ENCODE measurements at regions not wholly inside any gene's neighbourhood (a gene's known extent, or its start where the extent isn't known, plus 50 kb on each side); places are given as distances from the start of the nearest gene placed in this dataset.

DNA sequence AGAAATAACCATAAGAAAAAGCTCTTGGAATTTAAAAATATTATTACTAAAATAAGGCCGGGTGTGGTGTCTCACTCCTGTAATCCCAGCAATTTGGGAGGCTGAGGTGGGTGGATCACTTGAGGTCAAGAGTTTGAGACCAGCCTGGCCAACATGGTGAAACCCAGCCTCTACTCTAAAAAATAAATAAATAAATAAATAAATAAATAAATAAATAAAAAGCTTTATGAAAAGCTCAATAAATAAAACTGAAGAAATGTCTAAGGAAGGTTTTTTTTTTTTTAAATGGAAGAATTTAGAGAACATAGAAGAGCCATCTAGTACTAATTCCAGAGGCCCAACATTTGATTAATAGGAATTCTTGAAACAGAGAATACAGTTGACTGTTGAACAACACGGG lies 249.1 kb upstream of the PROX1 start:
- H3K9me2 ChIP-seq (ENCODE audit: low read depth, low read length) = no peaks in the 10 kb centered on the region
- no peak overlapping the region for H3K27ac ChIP-seq (ENCODE audit: low read depth, low read length, poor library complexity, severe bottlenecking)
- no peaks in the 10 kb centered on the region for H3K4me1 ChIP-seq (ENCODE audit: insufficient read depth, low read length, severe bottlenecking)
- no peaks in the 10 kb centered on the region for H3K9me3 ChIP-seq (ENCODE audit: low read length)
- H3K4me2 ChIP-seq (ENCODE audit: low read length) = no peak overlapping the region
- TF ChIP-seq, protein P1, sequence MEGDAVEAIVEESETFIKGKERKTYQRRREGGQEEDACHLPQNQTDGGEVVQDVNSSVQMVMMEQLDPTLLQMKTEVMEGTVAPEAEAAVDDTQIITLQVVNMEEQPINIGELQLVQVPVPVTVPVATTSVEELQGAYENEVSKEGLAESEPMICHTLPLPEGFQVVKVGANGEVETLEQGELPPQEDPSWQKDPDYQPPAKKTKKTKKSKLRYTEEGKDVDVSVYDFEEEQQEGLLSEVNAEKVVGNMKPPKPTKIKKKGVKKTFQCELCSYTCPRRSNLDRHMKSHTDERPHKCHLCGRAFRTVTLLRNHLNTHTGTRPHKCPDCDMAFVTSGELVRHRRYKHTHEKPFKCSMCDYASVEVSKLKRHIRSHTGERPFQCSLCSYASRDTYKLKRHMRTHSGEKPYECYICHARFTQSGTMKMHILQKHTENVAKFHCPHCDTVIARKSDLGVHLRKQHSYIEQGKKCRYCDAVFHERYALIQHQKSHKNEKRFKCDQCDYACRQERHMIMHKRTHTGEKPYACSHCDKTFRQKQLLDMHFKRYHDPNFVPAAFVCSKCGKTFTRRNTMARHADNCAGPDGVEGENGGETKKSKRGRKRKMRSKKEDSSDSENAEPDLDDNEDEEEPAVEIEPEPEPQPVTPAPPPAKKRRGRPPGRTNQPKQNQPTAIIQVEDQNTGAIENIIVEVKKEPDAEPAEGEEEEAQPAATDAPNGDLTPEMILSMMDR (IDR thresholded peaks at IDR 0.05; ENCODE audit: low read length) = no peak
- no peak for TF ChIP-seq EZH2 (IDR thresholded peaks at IDR 0.05; ENCODE audit: borderline replicate concordance, low read length)
- H3K9ac ChIP-seq (ENCODE audit: low read length) = no peak overlapping the region
- H3K36me3 ChIP-seq (ENCODE audit: insufficient read depth, low read length) = no peaks in the 10 kb centered on the region
- 0 out of 2 replicates have a peak, but pooled peaks cover 3% of the 10 kb centered on the region for H3K27me3 ChIP-seq (ENCODE audit: insufficient read depth, low read length)
- H3K4me3 ChIP-seq (ENCODE audit: low read depth, low read length, poor library complexity, severe bottlenecking) = no peak overlapping the region
- no peaks in the 10 kb centered on the region for H3F3A ChIP-seq (ENCODE audit: insufficient read depth, low read length)
- no peaks in the 10 kb centered on the region for H4K20me1 ChIP-seq (ENCODE audit: insufficient read depth, low read length)
- no peak overlapping the region for H2AFZ ChIP-seq (ENCODE audit: low read length)
- no peaks in the 10 kb centered on the region for H3K79me2 ChIP-seq (ENCODE audit: insufficient read depth, low read length)

DNA sequence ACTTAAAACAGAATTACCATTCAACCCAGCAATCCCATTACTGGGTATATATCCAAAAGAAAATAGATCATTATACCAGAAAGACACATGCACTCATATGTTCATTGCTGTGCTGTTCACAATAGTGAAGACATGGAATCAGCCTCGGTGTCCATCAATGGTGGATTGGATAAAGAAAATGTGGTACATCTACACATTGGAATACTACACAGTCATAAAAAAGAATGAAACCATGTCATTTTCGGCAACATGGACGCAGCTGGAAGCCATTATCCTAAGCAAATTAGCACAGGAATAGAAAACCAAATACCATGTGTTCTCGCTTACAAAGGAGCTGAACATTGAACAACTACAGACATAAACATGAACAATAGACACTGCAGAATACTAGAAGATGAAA lies 244.8 kb upstream of the PROX1 start:
- H4K20me1 ChIP-seq (ENCODE audit: insufficient read depth, low read length) = no peaks in the 10 kb centered on the region

DNA sequence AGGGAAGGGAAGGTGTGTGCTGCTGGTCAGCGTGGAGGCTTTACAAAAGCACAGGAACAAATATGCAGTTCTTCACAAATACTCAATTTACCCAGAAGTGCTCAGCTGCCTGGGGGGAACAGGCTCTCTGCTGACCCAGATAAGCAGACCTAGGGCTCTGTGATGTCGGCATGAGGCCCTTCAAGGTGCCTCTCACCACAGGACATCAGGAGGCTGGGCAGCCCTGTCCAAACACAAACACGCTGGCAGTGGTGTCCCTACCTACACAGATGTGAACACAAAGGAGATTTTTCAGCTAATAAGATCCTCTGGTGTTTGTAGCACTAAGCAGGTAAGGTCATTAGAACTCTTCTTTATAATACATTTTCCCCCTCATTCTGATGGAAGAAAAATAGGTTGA lies 243.0 kb upstream of the PROX1 start:
- H3F3A ChIP-seq (ENCODE audit: insufficient read depth, low read length) = no peaks in the 10 kb centered on the region
- no peaks in the 10 kb centered on the region for H4K20me1 ChIP-seq (ENCODE audit: insufficient read depth, low read length)
- no peaks in the 10 kb centered on the region for H3K9me2 ChIP-seq (ENCODE audit: low read depth, low read length)
- H3K36me3 ChIP-seq (ENCODE audit: insufficient read depth, low read length) = no peaks in the 10 kb centered on the region
- H3K4me3 ChIP-seq (ENCODE audit: low read depth, low read length, poor library complexity, severe bottlenecking) = no peak overlapping the region
- no peaks in the 10 kb centered on the region for H3K4me1 ChIP-seq (ENCODE audit: insufficient read depth, low read length, severe bottlenecking)
- H3K27me3 ChIP-seq (ENCODE audit: insufficient read depth, low read length) = 0 out of 2 replicates have a peak, but pooled peaks cover 3% of the 10 kb centered on the region
- no peak overlapping the region for H3K9ac ChIP-seq (ENCODE audit: low read length)
- no peaks in the 10 kb centered on the region for H3K79me2 ChIP-seq (ENCODE audit: insufficient read depth, low read length)
- TF ChIP-seq EZH2 (IDR thresholded peaks at IDR 0.05; ENCODE audit: borderline replicate concordance, low read length) = no peak
- H2AFZ ChIP-seq (ENCODE audit: low read length) = no peak overlapping the region
- H3K27ac ChIP-seq (ENCODE audit: low read depth, low read length, poor library complexity, severe bottlenecking) = no peak overlapping the region
- H3K9me3 ChIP-seq (ENCODE audit: low read length) = no peaks in the 10 kb centered on the region
- H3K4me2 ChIP-seq (ENCODE audit: low read length) = no peak overlapping the region

More for the DNA sequence above, 244.8 kb upstream of the PROX1 start:
- Histone ChIP-seq H3K4me2 (ENCODE audit: low read length) (no peak overlapping the region), H3K9ac (ENCODE audit: low read length) (no peak overlapping the region), H3K9me3 (ENCODE audit: low read length) (no peaks in the 10 kb centered on the region), H3K9me2 (ENCODE audit: low read depth, low read length) (no peaks in the 10 kb centered on the region), H3K36me3 (ENCODE audit: insufficient read depth, low read length) (no peaks in the 10 kb centered on the region), H3K79me2 (ENCODE audit: insufficient read depth, low read length) (no peaks in the 10 kb centered on the region), H2AFZ (ENCODE audit: low read length) (no peak overlapping the region), H3K4me1 (ENCODE audit: insufficient read depth, low read length, severe bottlenecking) (no peaks in the 10 kb centered on the region), H3F3A (ENCODE audit: insufficient read depth, low read length) (no peaks in the 10 kb centered on the region), H3K27ac (ENCODE audit: low read depth, low read length, poor library complexity, severe bottlenecking) (no peak overlapping the region), H3K4me3 (ENCODE audit: low read depth, low read length, poor library complexity, severe bottlenecking) (no peak overlapping the region), H3K27me3 (ENCODE audit: insufficient read depth, low read length) (0 out of 2 replicates have a peak, but pooled peaks cover 3% of the 10 kb centered on the region)
- TF ChIP-seq EZH2 (IDR thresholded peaks at IDR 0.05; ENCODE audit: borderline replicate concordance, low read length) = no peak
- TF ChIP-seq, protein P1 (IDR thresholded peaks at IDR 0.05; ENCODE audit: low read length) = no peak

DNA sequence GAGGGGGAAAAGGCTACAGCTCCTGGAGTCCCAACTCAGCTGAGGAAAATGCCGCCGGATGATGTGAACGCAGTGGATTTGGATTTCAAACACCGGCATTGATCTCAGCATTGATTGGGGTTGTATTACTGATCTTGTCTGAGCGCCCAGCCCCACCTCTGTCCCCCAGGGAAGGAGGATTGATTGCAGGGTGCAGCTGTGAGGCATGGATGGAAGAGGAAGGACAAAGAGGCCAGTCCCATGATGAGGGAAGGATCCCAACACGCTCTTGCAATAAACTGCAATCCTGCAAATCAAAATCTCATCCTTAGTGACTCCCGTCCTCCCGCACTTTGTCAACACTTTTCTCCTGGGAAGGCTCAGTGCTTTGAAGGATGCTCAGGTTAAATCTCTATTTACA lies 242.3 kb upstream of the PROX1 start:
- H3K9ac ChIP-seq (ENCODE audit: low read length) = no peak overlapping the region
- 0 out of 2 replicates have a peak, but pooled peaks cover 3% of the 10 kb centered on the region for H3K27me3 ChIP-seq (ENCODE audit: insufficient read depth, low read length)
- no peak overlapping the region for H3K4me2 ChIP-seq (ENCODE audit: low read length)
- H3K4me3 ChIP-seq (ENCODE audit: low read depth, low read length, poor library complexity, severe bottlenecking) = no peak overlapping the region
- no peak for TF ChIP-seq EZH2 (IDR thresholded peaks at IDR 0.05; ENCODE audit: borderline replicate concordance, low read length)
- TF ChIP-seq, protein P1 (IDR thresholded peaks at IDR 0.05; ENCODE audit: low read length) = no peak
- H3F3A ChIP-seq (ENCODE audit: insufficient read depth, low read length) = no peaks in the 10 kb centered on the region
- H2AFZ ChIP-seq (ENCODE audit: low read length) = no peak overlapping the region
- H3K36me3 ChIP-seq (ENCODE audit: insufficient read depth, low read length) = no peaks in the 10 kb centered on the region
- no peaks in the 10 kb centered on the region for H4K20me1 ChIP-seq (ENCODE audit: insufficient read depth, low read length)
- no peaks in the 10 kb centered on the region for H3K79me2 ChIP-seq (ENCODE audit: insufficient read depth, low read length)
- no peaks in the 10 kb centered on the region for H3K9me3 ChIP-seq (ENCODE audit: low read length)
- H3K27ac ChIP-seq (ENCODE audit: low read depth, low read length, poor library complexity, severe bottlenecking) = no peak overlapping the region
- H3K4me1 ChIP-seq (ENCODE audit: insufficient read depth, low read length, severe bottlenecking) = no peaks in the 10 kb centered on the region
- H3K9me2 ChIP-seq (ENCODE audit: low read depth, low read length) = no peaks in the 10 kb centered on the region

Measured in OCI-LY1 (cell line).